T-cell (primary cell): ENCODE measurements at regions not wholly inside any gene's neighbourhood (a gene's known extent, or its start where the extent isn't known, plus 50 kb on each side); places are given as distances from the start of the nearest gene placed in this dataset.
A peak's percentile ranks its signal among the peaks of the same experiment; 100 is the strongest.

Source experiments
- ATAC-seq, 4 experiments: fragments of 200-7000 bp in 3 of 4; fragments of 150-1000 bp in 1 of 4; cut with Tn5 transposase; replicated peaks in 1 of 4; 1 replicate in 3 of 4; 2 replicates in 1 of 4; pipeline ENCODE4 v1.10.0; 2021; ENCODE audit warnings: moderate library complexity in 3 of 4, mild to moderate bottlenecking in 2 of 4, moderate number of reproducible peaks in 1 of 4
- CTCF ChIA-PET, 2 donors: fragments of 300-600 bp; sonication (Branson Sonifier 250); formaldehyde crosslinking; loops; one replicate each; lab custom pipeline; 2022; ENCODE audit warnings: antibody characterized with exemption in 2 of 2; lab: Charles Lee
- POLR2A ChIA-PET, 2 donors: fragments of 300-600 bp; sonication (Branson Sonifier 250); formaldehyde crosslinking; loops; one replicate each; lab custom pipeline; 2022; ENCODE audit warnings: antibody characterized with exemption in 2 of 2; lab: Charles Lee
- DNase-seq, 35 experiments: peaks; one replicate each; pipeline versions ENCODE4 v3.0.0 to v3.0.0-alpha.2; 2013 to 2023
- H3K27ac ChIP-seq: one replicate; pipeline ENCODE4 v1.5.1; 2013; ENCODE audit warnings: low read length
- H3K27me3 ChIP-seq, 2 experiments: replicated peaks in 1 of 2; 1 replicate in 1 of 2; 2 replicates in 1 of 2; pipeline versions ENCODE4 v1.6.1 to v1.7.0; 2013; ENCODE audit warnings: low read length in 1 of 2, mixed read lengths in 1 of 2; ENCODE audit not compliant: control insufficient read depth in 2 of 2, insufficient read depth in 2 of 2; ENCODE audit errors: extremely low read depth in 1 of 2
- H3K36me3 ChIP-seq, 2 donors: 1 replicate in 1 of 2; 2 replicates in 1 of 2; pipeline versions ENCODE4 v1.6.1 to v1.7.0; 2013; ENCODE audit warnings: low read length in 1 of 2; ENCODE audit not compliant: control insufficient read depth in 2 of 2, insufficient read depth in 1 of 2; ENCODE audit errors: extremely low read depth in 1 of 2
- H3K4me1 ChIP-seq, 2 experiments: 1 replicate in 1 of 2; 2 replicates in 1 of 2; pipeline versions ENCODE4 v1.6.1 to v1.7.0; 2013; ENCODE audit warnings: low read length in 2 of 2, mixed read lengths in 1 of 2; ENCODE audit not compliant: insufficient read depth in 2 of 2, control insufficient read depth in 1 of 2; ENCODE audit errors: extremely low read depth in 1 of 2
- H3K4me3 ChIP-seq, 2 donors: 1 replicate in 1 of 2; 2 replicates in 1 of 2; pipeline versions ENCODE4 v1.5.1 to v1.7.0; 2013; ENCODE audit warnings: mild to moderate bottlenecking in 2 of 2, low read length in 1 of 2, moderate library complexity in 1 of 2; ENCODE audit not compliant: control insufficient read depth in 1 of 2; ENCODE audit errors: extremely low read depth in 1 of 2
- H3K9me3 ChIP-seq: 2 replicates; pipeline ENCODE4 v1.7.0; 2013
- H3K27ac Mint-ChIP-seq, 2 donors: one replicate each; pipeline ENCODE4 v1.8.0; 2020 to 2021; ENCODE audit warnings: mild to moderate bottlenecking in 2 of 2, mixed read lengths in 2 of 2
- H3K27me3 Mint-ChIP-seq, 2 donors: one replicate each; pipeline ENCODE4 v1.8.0; 2021 to 2022; ENCODE audit warnings: mixed read lengths in 2 of 2
- H3K36me3 Mint-ChIP-seq: one replicate; pipeline ENCODE4 v1.8.0; 2021; ENCODE audit warnings: mixed read lengths
- H3K4me1 Mint-ChIP-seq, 3 donors: one replicate each; pipeline ENCODE4 v1.8.0; 2020 to 2022; ENCODE audit warnings: mixed read lengths in 3 of 3, mild to moderate bottlenecking in 1 of 3
- H3K4me3 Mint-ChIP-seq, 3 donors: one replicate each; pipeline ENCODE4 v1.8.0; 2020 to 2022; ENCODE audit warnings: mild to moderate bottlenecking in 3 of 3, mixed read lengths in 3 of 3, moderate library complexity in 3 of 3
- H3K9me3 Mint-ChIP-seq, 3 donors: one replicate each; pipeline ENCODE4 v1.8.0; 2020 to 2022; ENCODE audit warnings: mixed read lengths in 3 of 3
- WGBS: methylation state at CpG from one replicate; pipeline ENCODE4 v1.1.5; 2013; ENCODE audit warnings: missing lambda C conversion rate; ENCODE audit not compliant: insufficient coverage; 5-methylcytosine and 5-hydroxymethylcytosine counted together

GRCh38 chr6:122307577-122307976 is 91.9 kb upstream of the HSF2 start:
- H3K4me1 ChIP-seq, result no peaks in the 10 kb centered on the region
- ChIA-PET CTCF (no interaction called here), POLR2A (no interaction called here)
- Mint-ChIP-seq H3K4me3 (no peak overlapping the region), H3K27ac (no peak overlapping the region), H3K9me3 (peaks cover 0 to 17% (median 17%) of the 10 kb centered on the region in 3 donors), H3K4me1 (no peaks in the 10 kb centered on the region), H3K36me3 (no peaks in the 10 kb centered on the region), H3K27me3 (peaks cover 5 to 6% of the 10 kb centered on the region in 2 donors)
- no peak for ATAC-seq
- H3K36me3 ChIP-seq, result no peaks in the 10 kb centered on the region
- H3K9me3 ChIP-seq, result no peaks in the 10 kb centered on the region
- no peak overlapping the region for H3K4me3 ChIP-seq
- WGBS, result 58% methylated on average over 3 of the region's 3 CpGs
- H3K27ac ChIP-seq, result no peak overlapping the region
- DNase-seq, result no peak
- no peaks in the 10 kb centered on the region for H3K27me3 ChIP-seq

- ATAC-seq, result no peak
- H3K4me1 Mint-ChIP-seq, result no peaks in the 10 kb centered on the region
- peaks cover 6 to 10% of the 10 kb centered on the region in 2 donors for H3K27me3 Mint-ChIP-seq
- Histone ChIP-seq H3K9me3 (no peaks in the 10 kb centered on the region), H3K36me3 (no peaks in the 10 kb centered on the region), H3K4me1 (no peaks in the 10 kb centered on the region), H3K27me3 (no peaks in the 10 kb centered on the region), H3K4me3 (no peak overlapping the region), H3K27ac (no peak overlapping the region)
- WGBS, result 100% methylated on average over 2 of the region's 4 CpGs
- POLR2A ChIA-PET, result no interaction called here
- DNase-seq, result no peak
- CTCF ChIA-PET, result no interaction called here
- no peak overlapping the region for H3K27ac Mint-ChIP-seq
- no peaks in the 10 kb centered on the region for H3K36me3 Mint-ChIP-seq
- no peak overlapping the region for H3K4me3 Mint-ChIP-seq
- H3K9me3 Mint-ChIP-seq, result peaks cover 0 to 17% (median 17%) of the 10 kb centered on the region in 3 donors
Observed at GRCh38 chr6:122308074-122308473, 91.4 kb upstream of the HSF2 start.

- Mint-ChIP-seq H3K27ac (no peak overlapping the region), H3K4me3 (no peak overlapping the region), H3K36me3 (no peaks in the 10 kb centered on the region), H3K4me1 (no peaks in the 10 kb centered on the region), H3K27me3 (peaks cover 3 to 21% of the 10 kb centered on the region in 2 donors), H3K9me3 (peaks cover 0 to 13% (median 9%) of the 10 kb centered on the region in 3 donors)
- Histone ChIP-seq H3K4me3 (no peak overlapping the region), H3K27me3 (no peaks in the 10 kb centered on the region), H3K9me3 (no peaks in the 10 kb centered on the region), H3K36me3 (no peaks in the 10 kb centered on the region), H3K27ac (no peak overlapping the region), H3K4me1 (no peaks in the 10 kb centered on the region)
- ChIA-PET CTCF (no interaction called here), POLR2A (no interaction called here)
- DNase-seq (no peak), ATAC-seq (no peak)
- WGBS, result no CpG with 5 or more reads among the region's 1 CpG
Observed at GRCh38 chr6:122315842-122316241, 83.6 kb upstream of the HSF2 start.

- H3K36me3 Mint-ChIP-seq, result peaks cover 4% of the 10 kb centered on the region
- peak overlapping the region; percentile 82 to 89 (median 88) for H3K4me3 Mint-ChIP-seq
- H3K27ac Mint-ChIP-seq, result peak overlapping the region; percentile 77 to 89
- H3K27ac ChIP-seq, result peak overlapping the region; percentile 18
- peak in 1 of 4 experiments; percentile 44 for ATAC-seq
- peaks cover 19 to 22% (median 19%) of the 10 kb centered on the region in 3 donors for H3K4me1 Mint-ChIP-seq
- CTCF ChIA-PET, result no interaction called here
- WGBS, result no CpG with 5 or more reads among the region's 3 CpGs
- H3K9me3 ChIP-seq, result no peaks in the 10 kb centered on the region
- no peaks in the 10 kb centered on the region for H3K9me3 Mint-ChIP-seq
- H3K4me1 ChIP-seq, result no peaks in the 10 kb centered on the region
- H3K4me3 ChIP-seq, result peak overlapping the region in 1 of 2 donors; percentile 32
- H3K27me3 ChIP-seq, result no peaks in the 10 kb centered on the region
- no peaks in the 10 kb centered on the region for H3K36me3 ChIP-seq
- POLR2A ChIA-PET, result interaction anchor here in 1 of 2 donors (0.9 kb wide), 1 partner anchor 207 kb away, joined by 3 read pairs; no protein-coding TSS in a partner anchor
- DNase-seq, result peak in 2 of 35 experiments; percentile 1 to 10
- no peaks in the 10 kb centered on the region for H3K27me3 Mint-ChIP-seq
Observed at GRCh38 chr6:122322824-122323223, 76.6 kb upstream of the HSF2 start.

- Histone ChIP-seq H3K27me3 (no peaks in the 10 kb centered on the region), H3K9me3 (no peaks in the 10 kb centered on the region), H3K4me3 (peak overlapping the region; percentile 8 to 32), H3K4me1 (no peaks in the 10 kb centered on the region), H3K27ac (peak overlapping the region; percentile 18), H3K36me3 (no peaks in the 10 kb centered on the region)
- ChIA-PET CTCF (no interaction called here), POLR2A (no interaction called here)
- peak in 2 of 35 experiments; percentile 1 to 7 for DNase-seq
- H3K4me1 Mint-ChIP-seq, result peaks cover 19 to 22% (median 19%) of the 10 kb centered on the region in 3 donors
- H3K36me3 Mint-ChIP-seq, result peaks cover 4% of the 10 kb centered on the region
- no peaks in the 10 kb centered on the region for H3K9me3 Mint-ChIP-seq
- peak overlapping the region; percentile 82 to 89 (median 88) for H3K4me3 Mint-ChIP-seq
- 73% methylated on average over 2 of the region's 2 CpGs for WGBS
- H3K27ac Mint-ChIP-seq, result peak overlapping the region; percentile 77 to 89
- ATAC-seq, result no peak
- peaks cover 0 to 4% of the 10 kb centered on the region in 2 donors for H3K27me3 Mint-ChIP-seq
Observed at GRCh38 chr6:122323361-122323760, 76.1 kb upstream of the HSF2 start.

- peaks cover 0 to 5% (median 0%) of the 10 kb centered on the region in 3 donors for H3K9me3 Mint-ChIP-seq
- no peak for ATAC-seq
- peaks cover 4% of the 10 kb centered on the region for H3K36me3 Mint-ChIP-seq
- no peaks in the 10 kb centered on the region for H3K36me3 ChIP-seq
- no peaks in the 10 kb centered on the region for H3K4me1 Mint-ChIP-seq
- H3K4me3 ChIP-seq, result no peak overlapping the region
- DNase-seq, result no peak
- ChIA-PET POLR2A (no interaction called here), CTCF (no interaction called here)
- H3K27me3 Mint-ChIP-seq, result peaks cover 10 to 20% of the 10 kb centered on the region in 2 donors
- H3K9me3 ChIP-seq, result no peaks in the 10 kb centered on the region
- H3K27ac ChIP-seq, result no peak overlapping the region
- no peaks in the 10 kb centered on the region for H3K27me3 ChIP-seq
- no peaks in the 10 kb centered on the region for H3K4me1 ChIP-seq
- no CpG with 5 or more reads among the region's 1 CpG for WGBS
- H3K27ac Mint-ChIP-seq, result no peak overlapping the region
- no peak overlapping the region for H3K4me3 Mint-ChIP-seq
Observed at GRCh38 chr6:122330315-122330714, 69.1 kb upstream of the HSF2 start.
